ENCODE measurements at regions not wholly inside any gene's neighbourhood (a gene's known extent, or its start where the extent isn't known, plus 50 kb on each side); places are given as distances from the start of the nearest gene placed in this dataset.

DNA sequence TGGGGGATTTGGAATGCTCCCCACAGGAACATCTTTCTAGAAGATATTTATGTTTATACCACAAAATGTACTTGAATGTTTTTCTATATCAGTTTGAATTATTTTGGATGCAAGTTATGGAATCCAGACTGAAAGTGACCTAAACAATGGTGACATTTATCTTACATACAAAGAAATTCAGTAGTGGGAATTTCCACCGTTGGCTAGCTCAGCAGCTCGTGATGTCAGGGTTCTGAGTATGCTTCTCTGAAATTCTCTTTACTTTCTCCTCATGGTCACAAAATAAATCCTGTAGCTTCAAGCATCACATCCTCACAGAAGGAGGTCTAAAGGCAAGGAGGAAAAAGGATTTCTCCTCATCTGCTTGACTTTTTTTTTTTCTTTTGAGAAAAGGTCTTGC lies 105.3 kb downstream of the AKAIN1 start:
- DNase-seq (ENCODE audit: extremely low read depth, low read depth), result no peak
- no peak overlapping the region for H3K4me3 ChIP-seq (replicated peaks; ENCODE audit: low read depth, low read length)
- TF ChIP-seq, protein P1, sequence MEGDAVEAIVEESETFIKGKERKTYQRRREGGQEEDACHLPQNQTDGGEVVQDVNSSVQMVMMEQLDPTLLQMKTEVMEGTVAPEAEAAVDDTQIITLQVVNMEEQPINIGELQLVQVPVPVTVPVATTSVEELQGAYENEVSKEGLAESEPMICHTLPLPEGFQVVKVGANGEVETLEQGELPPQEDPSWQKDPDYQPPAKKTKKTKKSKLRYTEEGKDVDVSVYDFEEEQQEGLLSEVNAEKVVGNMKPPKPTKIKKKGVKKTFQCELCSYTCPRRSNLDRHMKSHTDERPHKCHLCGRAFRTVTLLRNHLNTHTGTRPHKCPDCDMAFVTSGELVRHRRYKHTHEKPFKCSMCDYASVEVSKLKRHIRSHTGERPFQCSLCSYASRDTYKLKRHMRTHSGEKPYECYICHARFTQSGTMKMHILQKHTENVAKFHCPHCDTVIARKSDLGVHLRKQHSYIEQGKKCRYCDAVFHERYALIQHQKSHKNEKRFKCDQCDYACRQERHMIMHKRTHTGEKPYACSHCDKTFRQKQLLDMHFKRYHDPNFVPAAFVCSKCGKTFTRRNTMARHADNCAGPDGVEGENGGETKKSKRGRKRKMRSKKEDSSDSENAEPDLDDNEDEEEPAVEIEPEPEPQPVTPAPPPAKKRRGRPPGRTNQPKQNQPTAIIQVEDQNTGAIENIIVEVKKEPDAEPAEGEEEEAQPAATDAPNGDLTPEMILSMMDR (IDR thresholded peaks at IDR 0.05; ENCODE audit: low read depth, low read length, missing control alignments), result no peak

DNA sequence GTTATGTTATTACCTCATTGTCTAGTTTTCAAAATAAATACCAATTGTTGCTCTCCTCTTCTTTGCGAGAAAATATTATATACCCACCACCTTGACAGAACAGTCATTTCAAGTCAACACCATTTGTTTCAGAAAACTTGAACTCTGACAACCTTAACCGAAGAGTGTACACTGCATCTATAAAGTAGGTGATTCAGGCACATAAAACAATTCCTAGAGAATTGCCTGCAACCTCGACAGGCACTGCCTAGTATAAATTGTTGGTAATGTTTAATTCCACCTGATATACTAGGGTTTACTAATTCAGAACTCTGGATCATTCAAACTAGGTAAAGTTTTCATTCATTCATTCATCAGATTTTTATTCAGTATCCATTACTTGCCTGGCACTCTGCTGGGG lies 121.8 kb downstream of the AKAIN1 start:
- TF ChIP-seq, protein P1 (IDR thresholded peaks at IDR 0.05; ENCODE audit: low read depth, low read length, missing control alignments), result no peak
- no peak for DNase-seq (ENCODE audit: extremely low read depth, low read depth)
- no peak overlapping the region for H3K4me3 ChIP-seq (replicated peaks; ENCODE audit: low read depth, low read length)

DNA sequence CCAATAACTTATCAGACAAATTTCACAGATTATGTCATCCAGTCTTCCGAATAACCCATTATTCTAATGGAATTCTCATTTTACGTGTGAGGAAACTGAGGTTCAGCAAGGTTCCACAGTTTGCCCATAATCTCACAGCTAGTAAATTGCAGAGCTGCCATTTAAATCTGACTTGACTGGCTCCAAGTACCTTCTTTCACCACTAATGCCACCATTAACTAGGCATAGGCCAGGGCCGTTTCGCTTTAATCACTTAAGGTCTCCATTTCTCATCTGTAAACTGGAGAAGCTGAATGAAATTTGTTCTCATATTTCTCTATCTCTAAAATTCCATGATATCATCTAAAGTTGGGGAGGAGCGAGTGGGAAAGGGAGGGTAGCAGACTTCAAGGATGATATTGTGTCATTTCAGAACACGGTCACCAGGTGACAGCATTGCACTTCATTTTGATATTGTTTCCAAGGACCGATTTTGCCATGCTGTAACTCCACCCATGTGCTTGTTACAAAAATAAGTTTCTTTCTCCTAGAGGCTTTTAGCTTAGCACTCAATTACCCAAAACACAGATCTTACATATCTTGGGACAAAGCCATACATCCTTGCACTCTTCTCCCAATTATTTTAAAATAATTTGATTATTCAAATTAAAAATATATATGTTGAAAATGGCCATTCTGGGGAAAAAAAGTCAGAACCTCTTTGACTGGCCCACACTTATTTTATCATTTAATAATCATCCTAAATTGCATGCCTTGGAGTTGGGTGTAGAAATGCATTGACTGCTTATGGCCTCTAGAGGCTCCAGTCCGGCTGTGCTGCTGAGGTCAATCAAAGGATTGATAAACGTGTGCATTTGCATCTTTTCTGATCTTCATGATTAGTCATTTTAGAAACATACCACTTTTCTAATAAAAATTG lies 123.8 kb downstream of the AKAIN1 start:
- TF ChIP-seq, protein P1 (IDR thresholded peaks at IDR 0.05; ENCODE audit: low read depth, low read length, missing control alignments), result peak; percentile 9
- DNase-seq (ENCODE audit: extremely low read depth, low read depth), result no peak
- H3K4me3 ChIP-seq (replicated peaks; ENCODE audit: low read depth, low read length), result no peak overlapping the region

DNA sequence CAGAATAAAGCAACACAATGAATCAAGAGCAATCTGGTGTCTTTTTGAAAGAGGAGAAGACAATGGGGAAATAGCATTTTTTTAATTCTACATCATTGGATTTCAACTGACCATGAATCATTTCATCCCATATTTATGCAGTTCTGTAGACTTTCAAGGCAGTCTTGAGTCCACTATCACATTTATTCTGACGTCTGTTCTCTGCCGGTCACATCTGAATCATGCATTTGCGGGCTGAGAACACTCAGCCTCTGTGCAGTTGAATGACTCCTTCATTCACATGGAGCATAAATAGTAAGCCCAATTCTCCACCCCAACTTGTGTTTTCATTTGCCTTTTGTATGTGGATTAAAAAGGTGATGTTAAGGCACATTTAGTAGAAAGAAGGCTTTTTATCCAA lies 128.2 kb downstream of the AKAIN1 start:
- DNase-seq (ENCODE audit: extremely low read depth, low read depth), result no peak
- TF ChIP-seq, protein P1 (IDR thresholded peaks at IDR 0.05; ENCODE audit: low read depth, low read length, missing control alignments), result no peak
- no peak overlapping the region for H3K4me3 ChIP-seq (replicated peaks; ENCODE audit: low read depth, low read length)

DNA sequence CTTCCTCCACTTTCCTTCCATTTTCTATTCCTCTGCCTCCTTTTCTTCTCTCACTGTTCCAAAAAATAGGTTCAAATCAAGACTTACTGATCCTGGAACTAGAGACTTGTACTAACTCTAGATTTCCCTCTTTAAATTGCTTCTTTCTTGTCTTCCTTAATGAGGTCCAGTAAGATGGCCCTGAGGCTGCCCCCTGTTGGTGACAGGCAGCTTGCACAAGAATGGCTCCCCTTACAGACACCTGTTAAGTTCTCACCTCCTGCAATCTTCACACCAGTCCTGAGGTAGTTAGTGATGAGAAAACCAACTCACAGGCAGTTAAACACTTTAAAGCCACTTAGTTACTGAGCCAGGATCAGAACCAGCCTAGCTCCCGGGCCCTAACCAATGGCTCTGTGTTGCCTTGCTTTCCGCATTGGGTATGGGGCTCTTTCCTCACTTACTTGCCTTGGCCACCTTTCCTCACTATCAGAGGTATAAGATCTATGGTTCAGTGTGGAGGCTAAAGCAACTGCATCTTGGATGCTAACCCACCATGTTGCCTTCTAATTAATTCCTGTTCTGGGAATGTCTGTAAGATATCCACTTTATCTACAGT lies 130.6 kb downstream of the AKAIN1 start:
- no peak overlapping the region for H3K4me3 ChIP-seq (replicated peaks; ENCODE audit: low read depth, low read length)
- TF ChIP-seq, protein P1 (IDR thresholded peaks at IDR 0.05; ENCODE audit: low read depth, low read length, missing control alignments), result peak; percentile 12
- no peak for DNase-seq (ENCODE audit: extremely low read depth, low read depth)

DNA sequence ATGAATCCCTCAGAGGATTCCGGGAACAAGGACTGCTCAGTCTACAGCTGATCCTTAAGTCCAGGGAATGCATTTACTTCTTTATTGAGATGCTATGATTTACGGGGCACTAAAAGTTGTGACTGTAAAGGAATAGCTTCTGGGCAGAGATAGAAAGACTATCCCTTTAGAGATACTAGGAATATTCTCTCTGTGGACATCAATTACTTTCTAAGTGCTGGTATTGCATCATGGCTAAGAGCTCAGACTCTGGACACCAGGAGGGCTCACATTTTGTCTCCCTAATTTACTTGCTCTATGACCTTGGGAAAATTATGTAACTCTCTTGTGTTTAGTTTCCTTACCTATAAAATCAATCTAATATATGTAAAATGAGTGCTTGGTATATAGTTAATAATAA lies 131.4 kb downstream of the AKAIN1 start:
- H3K4me3 ChIP-seq (replicated peaks; ENCODE audit: low read depth, low read length), result no peak overlapping the region
- TF ChIP-seq, protein P1 (IDR thresholded peaks at IDR 0.05; ENCODE audit: low read depth, low read length, missing control alignments), result no peak
- no peak for DNase-seq (ENCODE audit: extremely low read depth, low read depth)
